SHP77 treated with DMSO at 0.1 percent for 48 hours (cell line): ENCODE measurements at regions not wholly inside any gene's neighbourhood (a gene's known extent, or its start where the extent isn't known, plus 50 kb on each side); places are given as distances from the start of the nearest gene placed in this dataset.
"Not testable (repeated sequence)": the region's sequence is repeated elsewhere in the genome, so short reads cannot be mapped to it uniquely, and the experiment has no call there.

Source experiments
- DNase-seq: peaks from one replicate; lab custom pipeline; 2025; lab: John Stamatoyannopoulos, UW

DNA sequence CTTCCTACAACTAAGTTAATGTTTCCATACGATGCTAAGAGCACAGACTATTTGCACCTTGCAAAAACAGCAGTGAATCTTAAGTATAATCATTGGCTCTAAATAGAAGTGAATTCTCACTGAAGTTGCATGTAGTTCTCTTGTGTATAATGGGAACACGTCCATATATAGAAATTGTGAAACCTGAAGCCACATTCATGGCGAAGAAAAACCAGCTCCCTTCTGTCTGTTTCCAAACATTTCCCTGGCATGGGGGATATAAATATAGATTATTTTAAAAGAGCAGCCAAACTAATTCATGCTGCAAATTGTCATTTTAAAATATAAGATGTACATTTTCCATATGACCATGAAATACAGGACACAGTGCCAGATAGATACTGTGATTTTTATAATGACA is 71.1 kb downstream of the TRAM1L1 start:
- DNase-seq: no peak

DNA sequence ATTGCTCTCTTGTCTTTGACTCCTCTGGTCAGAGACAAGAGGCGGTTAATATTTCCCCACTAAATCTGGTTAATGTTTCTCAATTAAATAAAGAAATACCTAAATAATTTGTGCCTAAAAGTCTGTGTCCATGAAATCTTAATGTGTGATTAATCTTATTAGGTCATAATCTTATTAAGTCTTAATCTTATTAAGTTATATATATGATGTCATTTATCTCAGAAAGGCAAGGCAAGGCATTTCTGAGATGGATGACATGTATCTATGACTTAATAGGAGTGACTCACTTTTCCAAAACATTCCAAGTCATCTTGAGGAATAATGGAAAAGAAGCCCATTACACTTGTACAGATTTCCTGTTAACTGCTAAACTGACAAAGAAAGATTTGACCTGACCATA is 74.7 kb downstream of the TRAM1L1 start:
- no peak for DNase-seq

DNA sequence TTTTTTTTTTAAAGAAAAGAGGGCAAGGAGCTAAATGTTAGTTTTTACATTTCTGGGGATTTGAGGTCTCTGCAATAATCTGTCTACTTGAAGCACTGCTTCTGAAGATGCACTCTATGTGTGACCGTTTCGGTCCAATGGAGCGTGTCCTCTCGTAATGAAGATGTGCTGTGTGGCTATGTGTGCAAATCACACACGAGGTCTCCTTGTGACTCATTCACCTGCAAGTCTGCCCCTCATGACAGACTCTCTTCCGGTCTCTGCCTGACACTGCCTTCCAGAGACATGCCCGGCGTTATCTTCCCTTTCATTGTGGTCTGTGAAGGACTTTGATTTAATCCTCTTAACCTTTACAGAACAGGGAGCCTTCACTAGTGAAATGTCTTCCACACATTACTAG is 84.3 kb downstream of the TRAM1L1 start:
- no peak for DNase-seq

DNA sequence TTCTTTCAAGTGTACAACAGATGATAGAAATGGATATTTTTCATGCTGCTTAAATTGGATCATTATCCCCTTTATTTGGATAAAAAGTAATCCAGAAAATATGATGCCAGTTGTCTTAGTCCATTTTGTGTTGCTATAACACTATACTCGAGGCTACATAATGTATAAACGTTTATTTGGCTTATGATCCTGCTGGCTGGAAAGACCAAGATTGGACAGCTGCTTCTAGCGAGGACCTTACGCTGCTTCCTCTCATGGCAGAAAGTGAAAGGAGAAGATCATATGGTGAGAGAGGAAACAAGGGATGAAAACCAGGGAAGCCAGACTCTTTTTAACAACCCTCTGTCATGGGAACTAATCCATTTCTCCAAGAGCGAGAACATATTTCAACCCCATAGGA is 102.7 kb downstream of the TRAM1L1 start:
- DNase-seq: no peak

DNA sequence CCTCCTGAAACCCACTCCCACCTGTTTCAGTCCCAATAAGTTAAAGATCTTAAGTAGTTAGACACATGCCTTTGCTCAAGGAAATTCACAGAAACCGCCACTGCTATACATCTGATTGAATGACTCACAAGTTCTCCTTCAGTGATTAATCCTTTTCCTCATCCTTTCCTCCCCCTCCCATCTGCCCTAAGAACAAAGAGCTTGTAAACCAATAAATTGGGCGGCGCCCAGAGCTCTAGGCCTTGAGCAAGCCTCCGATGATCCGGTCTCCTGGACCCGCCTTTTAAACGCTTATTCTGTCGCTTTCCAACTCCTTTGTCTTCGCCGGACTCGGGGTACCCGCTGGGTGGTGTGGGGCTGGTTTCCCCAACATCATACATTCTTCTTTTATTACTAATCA is 104.9 kb downstream of the TRAM1L1 start:
- not testable (repeated sequence) for DNase-seq

DNA sequence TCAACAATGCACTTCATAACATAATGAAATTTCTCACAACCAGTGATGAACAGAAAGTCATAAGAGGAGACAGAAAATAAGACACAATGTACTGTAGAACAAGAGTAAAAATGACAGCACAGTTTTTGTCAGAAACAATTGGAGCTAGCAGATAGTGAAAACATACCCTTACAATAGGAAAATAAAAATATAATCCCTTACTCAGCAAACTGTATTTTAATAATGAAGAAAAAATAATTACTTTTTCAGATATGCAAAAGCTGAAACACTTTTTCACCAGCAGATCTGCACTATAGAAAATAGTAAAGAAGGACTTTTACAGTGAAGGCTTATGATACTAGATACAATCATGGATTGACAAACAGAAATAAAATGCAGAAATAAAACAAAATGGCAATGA is 126.3 kb downstream of the TRAM1L1 start:
- DNase-seq: no peak

DNA sequence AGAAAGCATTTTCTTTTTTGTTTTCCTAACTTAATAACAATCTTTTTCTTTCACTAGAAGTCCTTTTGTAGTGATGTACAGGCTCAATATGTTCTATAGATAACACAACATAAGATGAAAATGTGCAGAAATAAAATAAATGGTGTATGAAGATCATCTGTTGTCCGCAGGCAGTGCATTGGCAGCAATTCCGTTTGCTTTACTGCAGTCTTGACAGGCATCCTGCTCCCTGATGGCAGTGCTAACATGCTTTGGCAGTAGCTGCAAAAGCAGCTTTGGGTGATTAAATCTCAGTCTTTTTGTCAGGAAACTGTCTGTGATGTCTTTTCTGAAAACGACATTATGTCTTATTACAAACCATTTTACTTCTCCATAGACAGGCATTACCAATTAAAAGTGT is 131.4 kb downstream of the TRAM1L1 start:
- DNase-seq: no peak

DNA sequence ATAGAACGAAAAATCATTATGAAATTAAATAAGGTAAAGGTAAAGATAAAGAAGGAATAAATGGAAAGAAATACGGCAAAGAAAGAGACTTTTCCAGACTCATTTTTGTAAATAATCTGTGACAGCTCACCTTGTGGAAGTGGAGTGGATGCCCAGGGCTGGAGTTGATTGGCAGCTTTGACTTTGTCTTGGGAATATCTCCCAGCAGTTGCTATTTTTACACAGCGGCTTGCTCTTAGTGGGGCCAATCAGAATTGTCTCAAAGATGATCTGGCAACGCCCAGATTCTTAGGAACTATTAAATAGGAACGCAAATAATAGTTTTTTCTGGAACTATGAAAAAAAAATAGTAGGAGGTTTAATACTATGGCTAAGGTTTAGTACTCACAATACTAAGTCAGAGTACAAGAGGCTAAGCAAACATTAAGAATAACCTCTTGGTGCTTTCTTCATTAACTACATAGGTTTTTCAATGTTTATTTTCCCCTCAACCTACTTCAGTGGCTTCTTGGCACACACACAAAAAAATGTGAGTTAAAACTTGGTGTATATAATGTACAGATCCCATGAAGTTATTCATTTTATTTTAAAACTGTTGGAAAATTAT is 132.7 kb downstream of the TRAM1L1 start:
- DNase-seq: no peak

DNA sequence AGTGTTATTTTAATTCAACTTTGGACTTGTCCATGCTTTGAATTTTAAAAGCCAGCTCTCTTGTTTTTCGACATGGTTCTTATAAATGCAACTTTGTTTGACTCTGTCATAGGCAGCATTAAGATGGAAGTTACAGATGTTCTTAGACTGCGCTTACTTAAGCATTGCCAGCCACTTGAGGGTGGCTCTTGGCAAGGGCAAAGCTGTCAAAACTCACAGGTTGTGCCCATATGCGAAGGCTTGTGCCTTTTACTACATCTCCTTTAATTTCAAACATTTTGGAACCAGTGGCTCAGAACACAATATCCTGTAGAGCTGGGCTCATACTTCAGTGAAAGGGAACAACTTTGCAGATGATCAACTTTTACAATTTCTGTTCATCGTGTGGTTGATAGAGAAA is 135.5 kb downstream of the TRAM1L1 start:
- DNase-seq: no peak

DNA sequence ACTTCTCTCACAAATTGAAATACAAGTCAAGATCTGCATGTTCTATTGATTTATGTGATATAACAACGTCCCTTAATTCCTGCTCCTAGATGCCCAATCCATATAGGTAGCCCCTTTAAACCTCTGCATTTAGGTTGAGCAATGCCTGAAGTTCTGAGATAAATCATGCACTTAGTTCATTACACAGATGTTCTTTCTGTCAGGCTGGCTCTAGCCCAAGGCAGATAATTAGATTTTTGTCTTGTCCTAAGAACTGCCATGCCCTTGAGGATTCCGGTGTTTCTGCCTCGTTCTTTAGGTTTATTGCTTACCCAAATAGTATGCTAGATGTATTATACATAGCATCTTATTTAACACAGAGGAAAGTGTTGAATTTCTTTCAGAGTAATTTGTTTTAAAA is 143.1 kb downstream of the TRAM1L1 start:
- DNase-seq: no peak

DNA sequence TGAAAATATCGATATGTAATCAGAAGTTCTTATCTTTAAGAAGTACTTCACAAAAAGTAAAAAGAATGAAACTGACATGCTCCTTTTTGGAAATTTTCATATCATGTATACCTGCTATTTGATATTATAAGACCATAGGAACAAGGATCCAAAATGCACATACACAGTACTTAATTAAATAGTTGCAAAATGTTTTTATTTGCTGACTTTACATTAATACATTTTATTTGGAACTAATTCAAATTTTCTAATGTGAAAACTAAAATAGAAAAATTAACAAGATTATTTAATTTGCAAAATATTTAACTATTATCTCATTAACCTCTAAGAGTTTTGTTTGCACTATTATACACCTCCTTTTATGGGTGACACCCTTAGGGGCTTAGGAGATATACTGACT is 155.0 kb downstream of the TRAM1L1 start:
- DNase-seq: no peak

DNA sequence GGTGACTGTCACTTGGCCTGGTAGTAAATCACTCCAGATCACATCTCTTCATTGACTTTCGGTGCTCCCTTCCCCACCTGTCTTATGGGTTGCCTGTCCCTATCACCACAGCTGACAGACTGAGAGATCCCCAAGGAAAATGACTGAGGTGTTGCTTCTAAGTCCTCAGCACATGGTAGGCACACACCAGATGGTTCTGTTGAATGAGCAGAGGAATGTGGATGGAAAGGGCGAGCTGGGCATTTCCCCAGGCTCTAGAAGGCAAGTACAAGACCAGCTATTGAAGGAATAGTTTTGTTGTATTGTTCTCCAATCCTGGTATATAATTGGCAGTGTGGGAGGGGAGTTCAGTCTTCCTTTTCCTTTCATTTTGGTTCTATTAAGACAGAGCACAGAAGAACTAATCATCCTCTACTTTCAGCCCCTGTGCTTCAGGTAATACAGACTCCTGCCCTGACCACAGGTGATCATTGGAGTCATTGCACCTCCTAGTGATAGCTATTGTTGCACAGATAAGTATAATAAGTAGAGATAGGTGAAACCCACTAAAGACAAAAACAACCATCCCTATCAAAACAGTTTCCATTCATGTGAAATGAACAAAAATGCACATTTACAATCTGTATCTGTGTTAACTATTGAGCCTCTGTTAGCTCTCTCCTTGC is 158.6 kb downstream of the TRAM1L1 start:
- no peak for DNase-seq

DNA sequence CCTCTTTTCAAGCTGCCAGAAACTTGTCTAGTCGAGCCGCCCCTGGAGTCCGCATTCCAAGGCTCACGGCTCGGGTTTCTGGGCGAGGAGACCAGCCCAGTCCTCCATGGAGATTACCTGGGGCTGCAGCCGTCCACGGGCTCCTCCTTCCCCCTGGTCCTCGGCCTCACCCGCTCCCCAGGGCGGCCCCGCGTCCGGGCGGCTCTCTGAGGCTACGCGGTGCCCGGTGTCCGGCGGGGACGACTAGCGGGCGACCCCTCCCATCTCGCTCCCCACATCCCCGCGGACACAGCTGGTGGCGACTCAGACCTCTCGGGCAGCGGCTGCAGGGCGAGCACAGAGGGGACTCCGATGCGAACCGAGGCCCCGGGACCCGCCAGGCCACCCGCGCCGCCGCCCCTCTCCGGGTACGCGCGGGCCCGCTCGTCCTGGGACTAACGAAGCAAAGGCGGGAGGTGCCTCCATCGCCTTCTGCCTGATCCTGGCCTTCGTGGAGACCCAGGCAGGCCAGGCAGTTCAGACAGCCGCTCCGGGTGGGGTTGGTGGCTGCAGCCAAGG is 159.4 kb downstream of the TRAM1L1 start:
- no peak for DNase-seq

DNA sequence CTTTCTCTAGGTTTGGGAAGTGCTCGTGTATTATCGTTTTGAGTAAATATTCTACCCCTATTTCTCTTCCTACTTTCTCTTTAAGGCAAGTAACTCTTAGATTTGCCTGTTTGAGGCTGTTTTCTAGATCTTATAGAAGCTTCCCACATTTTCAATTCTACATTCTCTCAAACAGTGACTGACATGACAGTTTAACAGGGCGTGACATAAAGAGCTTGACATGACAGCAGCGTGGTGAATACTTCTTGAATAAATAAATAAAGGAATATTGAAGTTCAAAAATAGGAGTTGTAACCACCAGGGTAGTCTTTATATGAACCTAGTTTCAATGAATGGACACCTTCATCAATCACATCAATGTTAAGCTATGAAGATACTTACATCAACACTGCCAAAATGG is 162.0 kb downstream of the TRAM1L1 start:
- no peak for DNase-seq

DNA sequence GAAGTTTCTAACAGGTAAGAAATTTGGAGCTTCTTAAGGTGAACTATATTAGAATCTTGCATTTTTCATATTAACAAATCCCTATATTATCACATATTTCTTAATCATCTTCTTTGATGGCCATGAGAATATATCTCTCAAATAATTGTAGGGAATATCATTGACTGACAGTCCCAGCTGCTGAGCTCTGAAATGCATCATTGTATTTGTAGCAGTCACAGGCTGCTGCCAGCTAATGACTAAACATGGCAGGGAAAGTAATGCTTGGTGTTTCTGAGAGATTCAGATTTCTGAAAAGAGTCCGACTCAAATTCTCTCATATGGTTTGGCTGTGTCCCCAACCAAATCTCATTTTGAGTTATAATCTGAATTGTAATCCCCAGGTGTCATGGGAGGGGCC is 171.9 kb downstream of the TRAM1L1 start:
- DNase-seq: no peak

DNA sequence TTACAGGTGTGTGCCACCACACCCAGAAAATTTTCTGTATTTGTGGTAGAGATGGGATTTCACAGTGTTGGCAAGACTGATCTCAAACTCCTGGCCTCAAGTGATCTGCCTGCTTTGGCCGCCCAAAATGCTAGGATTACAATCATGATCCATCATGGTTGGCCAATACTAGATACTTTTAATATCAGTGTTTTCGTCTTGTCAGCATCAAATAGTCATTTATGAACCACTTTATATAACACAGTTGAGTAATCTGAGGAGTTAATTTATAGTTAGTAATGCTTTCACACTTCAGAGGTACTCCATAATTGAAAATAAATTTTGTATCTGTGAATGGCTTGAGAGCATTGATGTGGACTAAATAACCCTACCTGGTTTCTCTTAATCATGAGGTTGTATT is 178.6 kb downstream of the TRAM1L1 start:
- DNase-seq: no peak

DNA sequence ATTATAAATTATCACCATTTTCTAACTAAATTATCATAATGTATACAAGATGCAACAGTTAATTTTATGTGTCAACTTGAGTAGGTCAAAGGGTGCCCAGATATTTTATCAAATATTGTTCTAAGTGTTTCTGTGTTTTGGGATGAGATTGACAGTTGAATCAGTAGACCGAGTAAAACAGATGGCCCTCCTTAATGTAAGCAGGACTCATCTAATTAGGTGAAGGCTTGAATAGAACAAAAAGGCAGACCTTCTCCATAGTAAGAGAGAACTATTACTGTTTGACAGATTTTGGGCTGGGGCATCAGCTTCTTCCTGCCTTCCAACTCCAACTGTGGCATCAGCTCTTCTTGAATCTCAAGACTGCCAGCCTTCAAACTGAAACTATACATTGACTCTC is 185.8 kb downstream of the TRAM1L1 start:
- no peak for DNase-seq

DNA sequence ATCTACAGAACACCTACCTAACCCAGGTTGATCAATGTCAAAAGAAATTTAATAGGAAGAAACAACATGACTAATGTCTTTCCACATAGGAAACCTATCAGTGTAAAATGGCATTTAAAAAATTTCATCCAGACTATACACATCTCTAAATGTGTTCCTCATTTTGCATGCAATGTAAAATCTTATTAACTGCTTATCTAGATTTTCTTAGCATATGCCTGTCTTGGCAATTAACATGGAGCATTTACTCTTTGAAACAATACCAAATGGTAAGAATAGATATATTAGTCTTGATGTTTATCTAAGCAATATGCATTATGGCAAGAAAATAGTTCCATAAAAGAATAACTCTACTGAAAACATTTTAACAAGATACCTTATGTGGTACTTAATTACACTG is 199.8 kb downstream of the TRAM1L1 start:
- no peak for DNase-seq

DNA sequence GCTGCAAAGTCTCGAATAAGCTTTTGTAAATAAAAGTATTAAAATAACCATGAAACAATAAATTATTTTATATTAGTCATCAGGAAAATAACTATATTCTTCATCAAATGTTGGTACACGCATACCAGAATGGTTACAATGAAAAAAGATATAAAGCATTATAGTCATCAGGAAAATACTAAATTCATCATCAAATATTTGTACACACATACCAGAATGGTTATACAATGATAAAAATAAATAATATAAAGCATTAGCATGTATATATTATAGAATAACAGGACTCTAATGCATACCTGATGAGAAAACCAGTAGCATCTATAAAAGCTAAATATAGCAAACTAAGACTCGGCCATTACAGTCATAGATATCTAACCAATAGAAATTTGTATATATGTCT is 202.9 kb downstream of the TRAM1L1 start:
- DNase-seq: no peak

DNA sequence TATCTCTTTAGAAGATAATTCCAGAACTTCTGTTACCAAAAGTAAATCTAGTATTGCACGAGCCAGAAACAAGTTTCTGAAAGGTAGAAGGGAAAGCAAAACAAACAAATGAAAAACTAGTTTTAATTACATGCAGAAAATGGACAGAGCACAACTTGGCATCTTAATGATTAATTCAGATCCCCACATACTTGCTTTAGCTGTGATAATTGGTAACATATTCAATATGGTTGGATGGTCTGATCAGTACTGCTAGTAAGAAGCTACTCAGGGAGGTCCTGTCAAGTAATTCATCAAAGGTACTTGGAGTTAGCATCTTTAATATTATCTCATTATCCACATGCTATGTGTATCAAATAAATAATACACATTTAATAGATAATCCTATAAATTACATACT is 204.3 kb downstream of the TRAM1L1 start:
- no peak for DNase-seq

DNA sequence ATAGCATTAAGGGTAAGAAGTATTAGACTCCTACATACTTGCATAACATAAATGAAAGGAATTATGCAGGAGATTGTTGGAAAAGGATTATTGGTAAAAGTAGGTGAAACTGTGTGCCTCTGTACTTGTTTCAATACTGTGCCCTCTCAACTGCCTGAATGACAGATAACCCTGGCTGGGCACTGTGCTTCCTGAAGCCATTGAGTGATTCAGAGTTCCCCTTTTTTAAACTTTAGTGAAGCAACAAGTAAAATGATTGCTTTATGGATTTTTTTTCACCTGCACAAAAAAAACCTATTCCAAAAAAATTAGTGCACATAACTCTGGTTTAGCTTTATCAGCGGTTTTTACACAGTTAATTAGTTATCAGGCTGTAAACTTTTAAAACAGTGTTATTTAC is 204.8 kb downstream of the TRAM1L1 start:
- DNase-seq: no peak

DNA sequence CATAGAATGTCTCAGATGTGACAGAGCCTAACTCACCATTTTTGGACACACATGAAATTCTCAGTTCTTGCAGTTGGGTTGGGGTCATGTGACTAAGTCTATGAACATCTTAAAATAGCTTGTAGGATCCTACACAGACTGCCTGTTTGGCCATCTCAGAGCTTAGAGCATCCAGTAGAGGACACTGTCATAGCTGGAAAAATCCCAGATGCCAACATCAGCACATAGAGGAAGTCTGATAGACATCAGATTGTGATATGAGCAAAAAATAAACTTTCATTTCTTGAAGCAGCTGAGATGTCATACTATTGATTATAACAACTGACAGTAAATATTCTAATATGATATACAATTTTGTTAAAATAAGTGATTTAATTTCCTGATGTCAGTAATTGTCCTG is 207.1 kb downstream of the TRAM1L1 start:
- no peak for DNase-seq

DNA sequence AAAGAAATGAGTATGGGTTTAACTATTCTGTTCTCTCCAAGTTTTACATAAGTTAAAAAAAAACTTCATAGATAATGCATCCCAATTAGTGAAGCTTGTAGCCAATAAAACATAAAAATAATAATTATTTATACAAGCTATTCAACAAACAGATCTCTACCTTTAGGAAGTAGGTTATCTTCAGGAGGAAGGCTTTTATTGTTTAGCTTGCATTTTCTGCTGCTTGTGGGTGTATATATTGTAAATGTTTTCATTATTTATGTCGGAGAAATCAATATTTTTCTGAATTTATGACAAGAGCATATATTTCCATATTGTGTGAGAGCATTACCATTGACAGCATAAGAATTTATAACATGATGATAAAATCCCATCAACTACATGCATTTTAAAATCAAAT is 208.3 kb downstream of the TRAM1L1 start:
- DNase-seq: no peak

DNA sequence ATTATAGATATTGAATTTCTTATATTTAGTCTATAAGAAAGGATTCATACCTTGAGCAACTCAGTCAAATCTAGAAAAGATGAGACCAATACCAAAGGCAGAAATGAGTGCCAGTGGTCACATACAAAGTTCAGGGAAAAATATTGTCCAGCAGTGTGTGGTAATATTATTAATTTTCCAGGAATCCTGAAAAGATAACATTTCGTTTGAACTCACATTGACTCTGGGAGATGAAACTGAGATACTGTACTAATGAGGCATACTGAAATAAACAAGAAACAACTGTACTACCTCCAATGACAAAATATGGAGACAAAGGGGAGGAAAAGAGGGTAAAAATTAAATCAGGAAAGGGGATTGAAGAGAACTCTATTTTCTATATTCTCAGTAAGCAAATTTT is 212.4 kb downstream of the TRAM1L1 start:
- no peak for DNase-seq
